GM18861 (cell line): ENCODE measurements at regions not wholly inside any gene's neighbourhood (a gene's known extent, or its start where the extent isn't known, plus 50 kb on each side); places are given as distances from the start of the nearest gene placed in this dataset.

ENCODE experiments used
- ATAC-seq: cut with Tn5 transposase; IDR thresholded peaks from one replicate; pipeline ENCODE4 v1.9.1; 2021; ENCODE audit not compliant: unreplicated experiment

DNA sequence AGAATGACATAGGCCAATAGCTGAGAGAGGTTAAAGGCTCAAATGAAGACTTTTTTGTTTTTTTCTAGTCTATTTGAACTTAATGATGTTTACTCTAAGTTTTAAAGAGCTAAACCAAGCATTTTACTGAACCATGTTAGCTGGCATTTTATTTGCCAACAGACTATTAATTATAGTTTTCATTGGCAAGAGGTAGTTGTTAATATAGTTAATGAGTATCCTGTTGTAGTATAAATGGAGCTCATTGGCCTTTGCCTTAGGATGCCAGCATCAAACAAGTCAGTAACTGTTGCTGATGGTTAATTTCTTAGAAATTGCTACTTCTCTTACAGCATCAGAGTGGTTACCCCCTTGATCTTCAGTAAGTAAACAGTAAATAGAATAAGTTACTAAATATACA is 339.0 kb upstream of the B3GALT2 start:
- ATAC-seq, result no peak

DNA sequence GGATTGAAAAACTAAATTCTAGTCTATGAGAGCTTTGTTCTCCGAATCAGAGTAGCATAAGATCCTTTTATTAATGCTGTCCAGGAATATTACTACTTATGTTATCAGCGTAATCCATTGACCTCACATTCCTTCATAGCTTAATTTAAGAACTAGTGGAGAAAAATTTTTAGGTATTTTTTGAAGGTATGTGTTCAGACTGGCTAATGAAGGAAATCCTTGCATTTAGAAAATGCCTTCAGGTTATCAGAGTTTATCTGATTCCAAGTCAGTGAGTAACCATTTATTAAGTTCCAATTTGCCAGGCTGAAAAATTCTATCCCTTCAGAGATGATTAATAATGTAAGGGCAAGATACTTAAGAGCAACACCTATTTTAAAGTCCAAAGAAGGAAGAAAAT is 338.2 kb upstream of the B3GALT2 start:
- ATAC-seq, result no peak

DNA sequence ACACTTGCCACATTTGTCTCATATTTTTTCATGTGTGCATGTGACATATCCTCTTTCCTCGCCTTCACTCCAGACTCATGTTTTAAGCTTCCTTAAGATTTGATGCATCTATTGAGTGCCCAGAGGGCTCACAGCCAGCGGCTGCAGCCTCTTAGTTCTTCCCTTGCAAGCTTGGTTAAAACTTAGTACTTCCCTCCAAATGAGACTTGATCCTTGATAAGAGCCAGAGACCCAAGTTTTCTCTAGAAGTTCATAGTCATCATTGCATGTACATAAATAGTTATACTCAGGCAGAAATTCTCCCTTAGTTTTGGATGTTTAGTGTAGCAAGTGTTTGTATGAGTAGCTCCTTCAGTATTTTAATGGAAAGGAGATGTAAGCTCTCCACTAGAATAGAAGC is 337.6 kb upstream of the B3GALT2 start:
- ATAC-seq, result no peak

DNA sequence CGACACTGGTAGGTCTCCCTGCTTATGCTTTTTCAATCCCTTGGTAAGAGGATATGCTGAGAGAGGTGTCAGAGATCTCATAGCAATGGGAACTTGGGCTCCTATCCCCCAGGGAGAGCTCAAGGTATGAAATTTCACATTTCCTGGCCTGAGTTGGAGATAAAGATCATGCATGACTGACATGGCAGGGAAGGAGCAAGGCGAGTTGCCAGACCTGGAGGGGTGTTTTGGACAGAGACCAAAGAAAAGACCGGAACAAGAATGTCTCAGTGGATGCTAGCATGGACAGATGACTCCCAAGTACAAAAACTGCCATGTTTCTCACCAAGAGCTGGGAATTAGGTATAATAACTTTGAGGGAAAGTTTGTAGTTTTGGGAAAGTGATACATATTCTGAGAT is 334.1 kb upstream of the B3GALT2 start:
- no peak for ATAC-seq

DNA sequence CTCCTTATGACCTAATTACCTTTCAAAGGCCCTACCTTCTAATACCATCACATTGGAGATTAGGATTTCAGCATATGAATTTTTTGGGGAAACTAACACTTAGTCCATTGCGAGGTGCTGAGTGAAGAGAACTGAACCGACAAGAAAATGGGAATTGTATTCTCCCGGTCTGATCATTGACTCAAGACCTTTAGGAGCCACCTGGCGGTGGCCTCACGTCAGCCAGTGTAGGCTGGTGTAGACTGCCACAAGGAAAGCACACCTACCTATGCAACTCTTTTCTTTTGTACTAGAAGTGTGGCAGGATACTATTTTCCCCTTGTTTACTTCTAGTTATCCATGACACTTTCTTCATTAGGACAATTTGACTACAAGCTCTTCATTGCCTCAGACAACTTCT is 333.5 kb upstream of the B3GALT2 start:
- no peak for ATAC-seq

DNA sequence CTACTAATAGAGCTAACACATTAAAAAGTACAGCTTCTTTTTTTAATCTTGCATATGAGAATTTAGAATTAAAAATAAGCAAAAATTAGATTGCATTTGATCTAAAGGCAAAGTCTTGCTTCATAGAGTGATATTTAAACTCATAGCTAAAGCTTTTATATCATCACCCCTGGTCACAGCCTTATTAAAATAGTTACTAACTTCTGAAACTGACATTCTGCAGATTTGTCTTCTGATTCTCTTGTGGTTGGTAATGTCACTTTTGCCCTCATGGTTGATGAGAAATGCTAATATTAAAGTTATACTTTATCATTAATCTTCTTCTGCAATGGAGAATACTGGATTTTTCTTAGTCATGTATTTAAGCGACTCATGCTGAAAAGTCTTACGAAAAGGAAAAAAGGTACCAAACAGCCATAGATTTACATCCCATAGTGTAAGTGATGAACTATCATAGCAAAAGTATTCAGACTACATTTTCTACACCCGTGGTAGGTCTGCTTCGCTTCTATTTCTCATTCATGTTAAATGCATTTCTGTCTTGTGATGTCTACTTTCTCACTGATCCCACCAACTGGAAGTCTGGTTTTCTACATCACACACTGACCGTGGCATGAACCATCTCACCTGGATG is 330.5 kb upstream of the B3GALT2 start:
- ATAC-seq, result no peak

DNA sequence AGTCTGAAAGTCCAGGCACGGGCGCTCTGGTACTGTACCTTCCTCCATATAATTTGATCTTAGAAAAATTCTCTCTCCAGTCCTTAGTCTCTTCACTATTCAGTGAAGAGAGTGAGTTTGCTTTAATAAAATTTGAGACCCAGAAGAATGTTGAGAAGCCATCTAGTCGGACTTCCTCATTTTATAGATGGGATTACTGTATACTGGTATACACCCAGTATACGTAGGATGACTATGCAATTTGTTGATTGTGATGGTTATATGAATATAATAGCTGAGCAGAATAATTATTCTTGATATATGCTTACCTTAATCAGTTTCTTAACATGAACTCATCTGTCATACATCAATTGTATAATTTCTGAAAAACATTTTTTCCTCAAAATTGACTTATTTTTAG is 328.0 kb upstream of the B3GALT2 start:
- ATAC-seq, result no peak

DNA sequence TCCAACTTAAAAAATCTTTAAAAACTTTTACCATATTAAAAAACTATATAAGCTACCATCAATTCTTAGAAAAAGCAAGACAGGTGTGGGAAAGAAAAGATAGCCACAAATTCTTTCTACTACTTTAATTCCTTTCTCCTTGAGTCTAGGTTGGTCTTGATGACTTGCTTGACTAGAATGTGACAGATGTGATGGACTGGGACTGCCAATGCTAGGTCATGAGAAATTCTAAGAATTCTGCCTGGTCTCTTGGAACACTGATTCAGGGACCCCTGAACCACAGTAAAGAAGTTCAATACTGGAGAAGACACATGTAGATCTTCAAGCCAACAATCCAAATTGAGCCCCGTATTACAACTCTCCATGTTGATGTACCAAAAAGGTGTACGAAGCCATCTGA is 326.6 kb upstream of the B3GALT2 start:
- no peak for ATAC-seq

DNA sequence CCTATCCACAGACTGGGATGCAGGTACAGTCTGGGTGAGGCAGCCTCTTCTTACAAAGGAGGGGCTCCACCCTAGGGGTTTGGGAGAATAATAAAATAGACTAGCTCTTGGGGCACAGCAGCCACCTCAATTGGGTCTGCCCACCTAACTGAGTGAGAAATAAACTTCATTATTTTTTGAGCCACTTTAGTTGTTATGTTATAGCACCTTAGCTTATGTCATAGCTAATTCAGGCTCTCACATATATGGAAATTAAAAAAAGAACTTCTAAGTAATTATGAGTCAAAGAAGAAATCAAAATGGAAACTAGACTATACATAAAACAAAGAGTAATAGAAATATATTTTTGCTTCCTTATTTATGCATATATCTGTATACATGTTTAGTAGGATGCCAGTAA is 318.5 kb upstream of the B3GALT2 start:
- ATAC-seq, result no peak

DNA sequence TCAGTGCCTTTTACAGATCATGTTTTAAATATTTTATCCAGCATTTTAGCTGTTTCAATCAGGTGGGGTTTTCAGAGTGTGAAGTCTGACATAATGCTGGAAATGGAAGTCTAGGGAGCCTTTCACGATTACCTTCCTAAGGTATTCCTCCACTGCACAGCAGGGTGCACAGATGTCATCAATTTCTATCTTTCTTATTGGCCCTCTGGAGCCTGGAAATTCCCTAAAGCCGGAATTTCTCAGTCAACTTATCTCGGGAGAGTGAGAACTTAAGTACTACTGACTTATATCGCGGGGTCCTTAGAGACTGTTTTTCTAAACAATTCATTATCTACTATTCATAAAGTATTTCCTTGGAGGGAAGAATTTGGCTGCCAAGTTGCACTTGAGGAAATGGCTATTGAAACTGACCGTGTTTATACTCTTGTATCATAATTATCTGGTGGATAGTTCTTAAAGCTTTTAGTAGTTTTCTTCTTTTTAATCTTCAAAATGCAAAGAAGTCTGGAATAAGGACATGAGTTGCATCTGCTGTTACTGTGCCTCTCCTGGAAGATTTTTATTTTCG is 311.8 kb upstream of the B3GALT2 start:
- ATAC-seq, result no peak

DNA sequence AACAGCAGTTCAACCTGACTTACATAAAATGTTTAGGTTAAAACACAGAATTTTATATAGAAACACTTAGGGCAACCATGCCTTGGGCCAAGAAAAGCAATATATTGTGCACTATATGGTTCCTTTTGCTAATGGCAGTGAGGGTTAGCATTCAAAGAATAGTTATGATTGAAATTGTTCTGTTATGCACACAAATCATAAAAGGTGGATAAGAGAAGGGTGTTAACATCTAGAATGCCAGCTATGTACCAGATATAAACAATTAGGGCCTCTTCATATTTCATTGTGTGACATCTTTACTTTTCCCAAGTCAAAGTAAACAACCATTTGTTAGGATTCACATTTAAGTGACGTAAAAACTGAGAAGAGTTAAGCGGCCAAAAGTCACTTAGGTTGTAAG is 308.0 kb upstream of the B3GALT2 start:
- ATAC-seq, result no peak

DNA sequence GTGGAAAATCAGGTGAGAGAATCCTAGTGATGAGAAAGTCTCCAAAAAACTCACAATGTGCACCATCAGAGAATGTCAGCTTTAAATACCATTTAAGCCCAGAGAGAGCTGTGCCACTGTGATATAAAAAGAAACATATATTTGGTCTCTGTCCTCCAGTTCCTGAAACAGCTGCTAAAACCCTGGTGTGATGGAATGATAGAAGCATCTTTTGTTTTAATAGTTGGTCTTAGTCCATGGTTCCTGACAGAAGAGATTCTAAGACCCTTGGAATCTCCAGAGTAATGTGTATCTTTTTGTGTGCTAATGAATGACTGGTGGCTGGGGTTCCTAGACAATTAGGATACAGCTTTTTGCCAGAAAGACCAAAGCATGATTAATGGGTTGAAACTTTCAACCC is 302.8 kb upstream of the B3GALT2 start:
- no peak for ATAC-seq

DNA sequence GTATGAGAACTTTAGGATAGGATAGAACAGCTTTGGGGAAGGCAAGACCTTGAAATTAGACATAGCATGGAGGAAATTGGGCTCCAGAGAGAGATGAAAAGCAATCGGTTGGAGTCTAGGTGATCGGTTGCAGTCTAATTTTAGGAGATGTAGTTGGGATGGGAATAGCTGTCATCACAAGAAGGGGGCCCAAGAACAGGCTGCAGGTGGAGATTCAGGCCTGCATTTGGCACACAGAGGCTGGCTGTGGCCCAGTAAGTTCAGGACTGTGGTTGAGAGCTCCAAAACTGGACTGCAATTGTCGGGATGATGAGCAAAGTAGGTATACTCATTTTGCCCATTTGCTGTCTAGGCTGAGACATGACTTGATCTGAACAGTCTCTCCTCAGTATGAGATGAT is 301.3 kb upstream of the B3GALT2 start:
- ATAC-seq, result no peak

DNA sequence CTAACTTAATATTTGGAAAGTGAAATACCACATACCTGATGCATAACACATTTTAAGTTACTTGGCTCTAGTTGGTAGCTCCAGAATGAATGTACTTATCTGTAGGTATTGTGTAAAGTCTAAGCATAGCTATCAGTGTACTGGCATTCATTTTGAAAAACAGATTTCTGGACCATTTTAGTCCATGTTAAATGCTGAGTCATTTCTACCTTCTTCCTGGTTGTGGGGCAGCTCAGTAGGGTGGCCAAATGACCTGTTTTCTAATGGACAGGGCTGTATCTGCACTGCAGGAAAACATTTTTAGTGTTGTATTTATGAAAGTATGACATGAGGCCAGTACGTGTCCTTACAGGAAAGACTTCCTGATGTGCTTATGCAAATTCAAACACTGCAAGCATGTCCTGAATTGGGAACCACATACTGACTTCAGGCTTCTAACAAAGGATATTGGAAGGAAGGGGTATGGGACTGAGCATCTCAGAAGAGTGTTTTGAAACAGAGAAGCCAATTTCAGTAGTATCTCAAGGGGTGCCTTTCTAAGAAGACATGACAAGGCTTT is 300.3 kb upstream of the B3GALT2 start:
- ATAC-seq, result no peak

DNA sequence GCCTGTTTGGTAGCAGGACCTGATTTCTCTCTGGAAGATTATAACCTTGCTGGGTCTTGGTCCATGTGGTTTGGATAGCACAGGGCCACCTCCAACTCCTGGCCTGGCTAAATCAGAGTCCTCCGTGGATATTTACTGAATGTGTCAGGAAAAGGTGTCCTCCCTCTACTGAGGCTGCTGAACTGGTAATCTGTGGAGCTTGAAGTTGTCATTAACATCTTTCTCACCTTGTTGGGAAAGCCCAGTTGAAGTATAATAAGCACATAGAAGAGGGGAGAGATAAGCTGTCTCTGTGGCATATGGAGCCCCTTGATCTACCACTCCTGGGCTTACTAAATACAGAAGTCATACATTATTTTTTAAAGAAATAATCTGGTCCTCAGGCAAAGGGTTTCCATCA is 294.3 kb upstream of the B3GALT2 start:
- ATAC-seq, result no peak

DNA sequence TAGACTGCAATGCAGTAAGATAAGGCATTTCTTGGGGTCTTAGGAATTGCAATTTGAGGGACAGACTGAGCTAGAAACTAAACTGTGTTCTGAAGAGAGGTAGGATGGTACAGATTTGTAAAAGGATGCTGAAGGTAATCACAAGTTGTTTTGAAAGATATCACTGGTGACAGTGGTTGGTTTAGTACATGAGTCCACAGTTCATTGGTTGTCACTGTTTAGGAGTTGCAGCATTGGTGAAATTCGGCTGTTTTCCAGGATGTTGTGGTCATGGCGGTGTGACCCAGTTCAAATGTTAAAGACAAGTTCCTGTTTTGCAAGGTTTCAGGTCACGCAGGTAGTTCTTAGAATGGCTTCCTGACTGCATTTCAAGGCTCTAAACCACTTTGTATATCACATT is 292.8 kb upstream of the B3GALT2 start:
- peak; percentile 98 for ATAC-seq

DNA sequence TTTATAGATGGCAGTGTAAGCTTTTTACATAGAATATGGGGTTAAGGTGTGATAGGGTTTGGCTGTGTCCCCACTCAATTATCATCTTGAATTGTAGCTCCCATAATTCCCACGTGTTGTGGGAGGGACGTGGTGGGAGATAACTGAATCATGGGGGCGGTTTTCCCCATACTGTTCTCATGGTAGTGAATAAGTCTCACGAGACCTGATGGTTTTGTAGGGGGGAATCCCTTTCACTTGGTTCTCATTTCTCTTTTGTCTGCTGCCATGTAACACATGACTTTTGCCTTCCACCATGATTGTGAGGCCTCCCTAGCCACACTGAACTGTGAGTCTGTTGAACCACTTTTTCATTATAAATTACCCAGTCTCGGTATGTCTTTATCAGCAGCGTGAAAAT is 290.3 kb upstream of the B3GALT2 start:
- ATAC-seq, result no peak

DNA sequence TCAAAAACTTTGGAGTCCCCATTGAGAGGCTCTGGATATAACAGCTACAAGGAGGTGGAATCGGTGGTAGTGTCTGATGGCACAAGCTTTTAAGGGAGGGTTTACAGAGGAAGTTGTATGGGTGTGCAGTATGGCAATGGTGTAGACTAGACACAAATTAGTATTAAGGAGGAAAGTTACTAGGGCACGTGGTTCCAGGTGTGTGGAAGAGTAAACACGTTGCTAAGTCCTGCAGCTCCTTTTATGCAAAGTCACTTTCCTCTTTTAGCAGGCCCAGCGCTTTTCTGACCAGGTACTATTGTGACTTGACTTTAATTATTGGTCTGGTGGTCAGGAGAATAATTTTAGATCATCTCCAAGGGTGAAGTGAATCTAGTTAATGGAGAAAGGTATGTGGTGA is 287.5 kb upstream of the B3GALT2 start:
- ATAC-seq, result no peak

DNA sequence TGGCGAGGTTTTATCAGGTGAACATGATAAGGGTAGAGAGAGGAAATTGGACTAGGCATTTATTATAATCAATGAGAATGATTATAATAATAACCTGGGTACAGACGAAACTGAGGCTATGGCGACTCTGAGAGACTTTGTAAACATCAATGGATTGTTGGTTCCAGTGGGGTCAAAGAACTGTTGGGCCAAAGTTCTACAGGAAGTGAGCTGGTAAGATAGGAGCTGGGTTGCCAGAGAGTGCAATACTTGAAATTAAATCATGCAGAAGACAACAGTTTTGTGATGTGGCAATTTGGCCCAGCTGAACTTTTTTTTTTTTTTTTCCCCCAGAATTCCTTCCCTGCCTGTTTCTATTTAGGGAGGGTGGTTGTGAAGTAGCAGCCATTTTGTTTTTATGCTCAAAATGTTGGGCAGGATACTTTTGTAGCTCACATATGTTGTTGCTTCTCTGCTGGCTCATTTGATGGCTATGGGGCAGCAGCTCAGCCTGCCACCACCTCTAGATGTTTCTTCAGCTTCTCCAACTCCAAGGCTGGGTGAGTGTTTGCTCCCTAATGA is 286.5 kb upstream of the B3GALT2 start:
- ATAC-seq, result no peak

DNA sequence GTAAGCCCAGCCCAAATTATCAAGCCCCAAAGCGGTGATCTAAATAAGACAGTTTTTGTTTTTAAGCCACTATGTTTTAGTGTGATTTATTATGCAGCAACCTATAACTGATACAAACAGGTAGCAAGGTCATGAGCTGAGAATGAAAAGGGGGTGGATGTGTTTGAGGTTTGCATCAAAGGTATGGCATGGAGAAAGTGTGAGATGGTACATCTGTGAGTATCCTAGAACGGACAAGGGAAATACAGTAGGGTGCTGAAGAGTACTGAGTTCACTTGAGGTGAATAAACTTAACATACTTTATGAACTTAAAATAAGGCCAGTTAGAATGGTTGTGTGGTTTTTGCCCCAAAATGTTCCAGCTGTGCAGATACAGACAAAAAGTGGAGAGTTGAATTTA is 286.0 kb upstream of the B3GALT2 start:
- ATAC-seq, result no peak

DNA sequence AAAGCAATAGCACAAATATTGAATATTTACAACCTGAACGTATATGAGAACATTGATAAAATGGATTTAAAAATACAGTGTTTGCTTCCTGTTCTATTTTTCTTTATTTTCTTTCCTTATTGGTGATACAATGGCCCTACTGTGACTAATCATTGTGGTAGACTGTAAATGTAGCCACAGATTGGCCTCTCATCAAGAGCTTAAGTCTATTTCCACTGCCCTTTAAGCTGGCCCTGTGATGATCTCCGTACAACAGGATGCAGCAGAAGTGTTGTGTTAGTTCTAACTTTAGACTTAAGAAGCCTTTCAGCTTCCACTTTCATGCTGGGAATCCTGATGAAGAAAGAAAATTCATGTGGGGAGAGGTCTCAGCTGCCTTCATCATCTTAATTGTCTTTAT is 285.6 kb upstream of the B3GALT2 start:
- no peak for ATAC-seq

DNA sequence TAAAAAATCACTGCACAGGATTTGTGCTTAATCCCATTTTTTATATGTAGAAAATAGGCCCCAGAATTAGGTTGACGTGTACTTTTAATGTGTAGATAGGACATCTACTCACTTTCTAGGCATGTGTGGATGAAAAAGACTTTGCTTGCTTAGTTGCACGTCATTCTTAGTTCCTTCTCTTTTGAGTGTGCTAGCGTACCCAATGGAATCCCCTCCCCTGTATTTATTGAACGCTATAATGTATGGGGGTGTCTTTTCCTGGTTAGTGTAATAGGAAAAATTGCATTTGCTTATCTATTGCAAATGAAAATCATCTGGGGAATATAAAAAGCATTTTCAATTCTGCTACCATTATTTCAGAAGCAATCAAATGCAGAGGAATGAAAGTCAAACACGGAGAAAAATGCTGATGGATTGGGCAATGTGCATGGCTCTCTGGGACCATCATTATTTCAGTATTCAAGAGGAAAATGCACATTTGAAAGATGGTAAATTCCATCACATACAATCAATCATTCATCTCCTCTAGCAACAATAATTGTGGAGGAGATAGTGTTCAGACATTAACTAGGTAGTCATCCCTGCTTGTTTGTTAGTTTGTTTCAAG is 277.0 kb upstream of the B3GALT2 start:
- no peak for ATAC-seq
